ENCODE measurements at regions not wholly inside any gene's neighbourhood (a gene's known extent, or its start where the extent isn't known, plus 50 kb on each side); places are given as distances from the start of the nearest gene placed in this dataset.

- H3K4me3 ChIP-seq (ENCODE audit: low read length in 2 of 2) = no peak overlapping the region
- H2BK12ac ChIP-seq (ENCODE audit: low read length) = no peak overlapping the region
These were observed 354.9 kb downstream of the KIF4B start for GRCh38 chr5:155368490-155368889.

GRCh38 chr5:155380480-155380879, 366.9 kb downstream of the KIF4B start:
- Histone ChIP-seq H2BK120ac (ENCODE audit: low read depth, low read length) (no peak overlapping the region), H3K4ac (ENCODE audit: low read length) (no peak overlapping the region), H3K4me1 (ENCODE audit: control insufficient read depth in 2 of 2, insufficient read depth in 1 of 2, low read depth in 1 of 2, low read length in 2 of 2) (no peaks in the 10 kb centered on the region), H3K9ac (ENCODE audit: low read depth, low read length, poor library complexity) (no peak overlapping the region), H4K91ac (ENCODE audit: low read depth, low read length, poor library complexity) (no peak overlapping the region), H3K18ac (ENCODE audit: low read length) (no peak overlapping the region), H3K4me3 (ENCODE audit: low read length in 2 of 2) (no peak overlapping the region), H2AK5ac (ENCODE audit: low read depth, low read length) (no peak overlapping the region), H3K36me3 (replicated peaks in 1 of 2; ENCODE audit: control insufficient read depth in 2 of 2, insufficient read depth in 2 of 2, low read length in 2 of 2) (no peaks in the 10 kb centered on the region), H3K79me1 (ENCODE audit: low read depth, low read length) (no peaks in the 10 kb centered on the region), H2BK5ac (ENCODE audit: low read length) (no peak overlapping the region), H2BK15ac (ENCODE audit: low read length) (no peak overlapping the region), H2AFZ (ENCODE audit: low read length) (no peak overlapping the region), H2BK12ac (ENCODE audit: low read length) (no peak overlapping the region), H3K27ac (replicated peaks; ENCODE audit: low read length) (no peak overlapping the region), H3K27me3 (ENCODE audit: control insufficient read depth in 3 of 3, insufficient read depth in 3 of 3, low read depth in 1 of 3, low read length in 3 of 3) (no peaks in the 10 kb centered on the region), H3K14ac (ENCODE audit: low read length) (no peak overlapping the region), H4K8ac (ENCODE audit: low read depth, low read length) (no peak overlapping the region), H3K4me2 (ENCODE audit: insufficient read depth, low read length, poor library complexity, severe bottlenecking) (no peak overlapping the region), H3K23ac (ENCODE audit: low read depth, low read length, poor library complexity) (no peak overlapping the region), H3K9me3 (replicated peaks in 1 of 2; ENCODE audit: control insufficient read depth in 2 of 2, insufficient read depth in 1 of 2, low read depth in 1 of 2, low read length in 2 of 2) (no peaks in the 10 kb centered on the region)
- no peak for DNase-seq (ENCODE audit: low spot score)
- 100% methylated on average over 1 of the region's 3 CpGs; no CpG with 5 or more reads in 1 of the 2 donors for WGBS, 2 donors (ENCODE audit: extremely low coverage in 2 of 2, insufficient read length in 2 of 2, insufficient replicate concordance in 1 of 2)

More at GRCh38 chr5:155368490-155368889, 354.9 kb downstream of the KIF4B start:
- H2BK120ac ChIP-seq (ENCODE audit: low read depth, low read length) = no peak overlapping the region
- H3K27ac ChIP-seq (replicated peaks; ENCODE audit: low read length) = no peak overlapping the region
- no peaks in the 10 kb centered on the region for H3K79me1 ChIP-seq (ENCODE audit: low read depth, low read length)
- no CpG with 5 or more reads among the region's 1 CpG for WGBS, 2 donors (ENCODE audit: extremely low coverage in 2 of 2, insufficient read length in 2 of 2, insufficient replicate concordance in 1 of 2)
- H3K14ac ChIP-seq (ENCODE audit: low read length) = no peak overlapping the region
- H3K18ac ChIP-seq (ENCODE audit: low read length) = no peak overlapping the region
- H2AK5ac ChIP-seq (ENCODE audit: low read depth, low read length) = no peak overlapping the region
- H4K91ac ChIP-seq (ENCODE audit: low read depth, low read length, poor library complexity) = no peak overlapping the region
- no peak overlapping the region for H4K8ac ChIP-seq (ENCODE audit: low read depth, low read length)
- no peaks in the 10 kb centered on the region for H3K27me3 ChIP-seq (ENCODE audit: control insufficient read depth in 3 of 3, insufficient read depth in 3 of 3, low read depth in 1 of 3, low read length in 3 of 3)
- no peak overlapping the region for H3K9ac ChIP-seq (ENCODE audit: low read depth, low read length, poor library complexity)
- H3K4me2 ChIP-seq (ENCODE audit: insufficient read depth, low read length, poor library complexity, severe bottlenecking) = no peak overlapping the region
- peaks cover 0 to 2% of the 10 kb centered on the region in 2 donors for H3K9me3 ChIP-seq (replicated peaks in 1 of 2; ENCODE audit: control insufficient read depth in 2 of 2, insufficient read depth in 1 of 2, low read depth in 1 of 2, low read length in 2 of 2)
- no peak overlapping the region for H2BK15ac ChIP-seq (ENCODE audit: low read length)
- H2AFZ ChIP-seq (ENCODE audit: low read length) = no peak overlapping the region
- no peak overlapping the region for H2BK5ac ChIP-seq (ENCODE audit: low read length)
- DNase-seq (ENCODE audit: low spot score) = no peak
- H3K4ac ChIP-seq (ENCODE audit: low read length) = no peak overlapping the region
- H3K4me1 ChIP-seq (ENCODE audit: control insufficient read depth in 2 of 2, insufficient read depth in 1 of 2, low read depth in 1 of 2, low read length in 2 of 2) = peaks cover 0 to 1% of the 10 kb centered on the region in 2 donors
- H3K36me3 ChIP-seq (replicated peaks in 1 of 2; ENCODE audit: control insufficient read depth in 2 of 2, insufficient read depth in 2 of 2, low read length in 2 of 2) = no peaks in the 10 kb centered on the region
- no peak overlapping the region for H3K23ac ChIP-seq (ENCODE audit: low read depth, low read length, poor library complexity)

DNA sequence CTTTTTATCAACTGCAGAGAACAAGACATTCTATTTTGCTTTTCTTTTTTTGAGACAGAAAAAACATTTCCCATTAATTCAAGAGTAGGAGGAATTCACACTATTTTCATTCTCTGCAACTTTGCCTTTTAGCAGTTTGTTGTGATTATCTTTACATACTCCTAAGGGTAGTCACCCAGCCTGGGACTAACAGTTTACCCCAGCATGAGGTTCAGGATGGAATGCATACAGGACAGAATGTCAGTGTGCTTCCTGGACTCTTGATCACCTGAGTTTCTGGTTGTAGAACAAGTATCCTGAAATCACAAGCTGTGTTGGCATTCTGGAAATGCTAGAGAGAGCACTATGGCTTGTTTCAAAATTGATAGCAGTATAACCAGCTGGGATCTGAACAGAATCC, 368.1 kb downstream of the KIF4B start:
- no peak overlapping the region for H2AK5ac ChIP-seq (ENCODE audit: low read depth, low read length)
- no peak overlapping the region for H4K91ac ChIP-seq (ENCODE audit: low read depth, low read length, poor library complexity)
- H3K4me3 ChIP-seq (ENCODE audit: low read length in 2 of 2) = no peak overlapping the region
- DNase-seq (ENCODE audit: low spot score) = no peak
- H2BK15ac ChIP-seq (ENCODE audit: low read length) = no peak overlapping the region
- H3K18ac ChIP-seq (ENCODE audit: low read length) = no peak overlapping the region
- no peak overlapping the region for H2BK12ac ChIP-seq (ENCODE audit: low read length)
- no peak overlapping the region for H3K14ac ChIP-seq (ENCODE audit: low read length)
- H3K79me1 ChIP-seq (ENCODE audit: low read depth, low read length) = no peaks in the 10 kb centered on the region
- H3K4me1 ChIP-seq (ENCODE audit: control insufficient read depth in 2 of 2, insufficient read depth in 1 of 2, low read depth in 1 of 2, low read length in 2 of 2) = no peaks in the 10 kb centered on the region
- H3K4me2 ChIP-seq (ENCODE audit: insufficient read depth, low read length, poor library complexity, severe bottlenecking) = no peak overlapping the region
- H4K8ac ChIP-seq (ENCODE audit: low read depth, low read length) = no peak overlapping the region
- H2BK5ac ChIP-seq (ENCODE audit: low read length) = no peak overlapping the region
- no peaks in the 10 kb centered on the region for H3K27me3 ChIP-seq (ENCODE audit: control insufficient read depth in 3 of 3, insufficient read depth in 3 of 3, low read depth in 1 of 3, low read length in 3 of 3)
- H2AFZ ChIP-seq (ENCODE audit: low read length) = no peak overlapping the region
- H3K9me3 ChIP-seq (replicated peaks in 1 of 2; ENCODE audit: control insufficient read depth in 2 of 2, insufficient read depth in 1 of 2, low read depth in 1 of 2, low read length in 2 of 2) = no peaks in the 10 kb centered on the region
- H3K23ac ChIP-seq (ENCODE audit: low read depth, low read length, poor library complexity) = no peak overlapping the region
- H3K9ac ChIP-seq (ENCODE audit: low read depth, low read length, poor library complexity) = no peak overlapping the region
- H3K36me3 ChIP-seq (replicated peaks in 1 of 2; ENCODE audit: control insufficient read depth in 2 of 2, insufficient read depth in 2 of 2, low read length in 2 of 2) = no peaks in the 10 kb centered on the region
- H3K27ac ChIP-seq (replicated peaks; ENCODE audit: low read length) = no peak overlapping the region
- no peak overlapping the region for H3K4ac ChIP-seq (ENCODE audit: low read length)
- no peak overlapping the region for H2BK120ac ChIP-seq (ENCODE audit: low read depth, low read length)

DNA sequence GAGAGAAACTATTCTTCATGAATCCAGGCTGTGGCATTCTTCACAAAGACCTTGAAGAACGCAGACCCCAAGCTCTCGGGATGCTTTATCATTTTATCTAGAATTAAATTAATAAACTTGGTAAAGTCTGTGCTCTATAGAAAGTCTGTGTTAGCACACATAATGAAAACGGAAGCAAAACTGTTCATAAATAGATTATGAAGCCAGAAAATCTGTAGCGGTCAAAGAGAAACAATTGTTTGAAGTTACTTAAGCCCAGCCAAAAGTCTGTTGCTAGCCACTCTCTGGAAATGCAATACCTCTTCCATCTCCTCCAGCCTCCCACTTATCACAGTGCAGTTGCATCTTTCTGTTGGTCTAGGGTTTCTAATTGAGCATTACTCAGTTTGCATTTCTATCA, 375.9 kb downstream of the KIF4B start:
- no peak overlapping the region for H4K91ac ChIP-seq (ENCODE audit: low read depth, low read length, poor library complexity)
- H3K4me1 ChIP-seq (ENCODE audit: control insufficient read depth in 2 of 2, insufficient read depth in 1 of 2, low read depth in 1 of 2, low read length in 2 of 2) = no peaks in the 10 kb centered on the region
- no peaks in the 10 kb centered on the region for H3K27me3 ChIP-seq (ENCODE audit: control insufficient read depth in 3 of 3, insufficient read depth in 3 of 3, low read depth in 1 of 3, low read length in 3 of 3)
- no peak overlapping the region for H3K23ac ChIP-seq (ENCODE audit: low read depth, low read length, poor library complexity)
- no peaks in the 10 kb centered on the region for H3K79me1 ChIP-seq (ENCODE audit: low read depth, low read length)
- H2AFZ ChIP-seq (ENCODE audit: low read length) = no peak overlapping the region
- H3K36me3 ChIP-seq (replicated peaks in 1 of 2; ENCODE audit: control insufficient read depth in 2 of 2, insufficient read depth in 2 of 2, low read length in 2 of 2) = no peaks in the 10 kb centered on the region
- no peak overlapping the region for H3K4me2 ChIP-seq (ENCODE audit: insufficient read depth, low read length, poor library complexity, severe bottlenecking)
- no peak overlapping the region for H2BK120ac ChIP-seq (ENCODE audit: low read depth, low read length)
- H2BK12ac ChIP-seq (ENCODE audit: low read length) = no peak overlapping the region
- no peak for DNase-seq (ENCODE audit: low spot score)
- H3K4ac ChIP-seq (ENCODE audit: low read length) = no peak overlapping the region
- no peak overlapping the region for H4K8ac ChIP-seq (ENCODE audit: low read depth, low read length)
- no peak overlapping the region for H3K27ac ChIP-seq (replicated peaks; ENCODE audit: low read length)
- no peak overlapping the region for H2BK5ac ChIP-seq (ENCODE audit: low read length)
- no peak overlapping the region for H3K18ac ChIP-seq (ENCODE audit: low read length)
- no peaks in the 10 kb centered on the region for H3K9me3 ChIP-seq (replicated peaks in 1 of 2; ENCODE audit: control insufficient read depth in 2 of 2, insufficient read depth in 1 of 2, low read depth in 1 of 2, low read length in 2 of 2)
- H2AK5ac ChIP-seq (ENCODE audit: low read depth, low read length) = no peak overlapping the region
- H3K14ac ChIP-seq (ENCODE audit: low read length) = no peak overlapping the region
- H3K9ac ChIP-seq (ENCODE audit: low read depth, low read length, poor library complexity) = no peak overlapping the region
- H3K4me3 ChIP-seq (ENCODE audit: low read length in 2 of 2) = no peak overlapping the region
- no CpG with 5 or more reads among the region's 4 CpGs for WGBS, 2 donors (ENCODE audit: extremely low coverage in 2 of 2, insufficient read length in 2 of 2, insufficient replicate concordance in 1 of 2)
- no peak overlapping the region for H2BK15ac ChIP-seq (ENCODE audit: low read length)
